ENCODE measurements at regions not wholly inside any gene's neighbourhood (a gene's known extent, or its start where the extent isn't known, plus 50 kb on each side); places are given as distances from the start of the nearest gene placed in this dataset.

DNA sequence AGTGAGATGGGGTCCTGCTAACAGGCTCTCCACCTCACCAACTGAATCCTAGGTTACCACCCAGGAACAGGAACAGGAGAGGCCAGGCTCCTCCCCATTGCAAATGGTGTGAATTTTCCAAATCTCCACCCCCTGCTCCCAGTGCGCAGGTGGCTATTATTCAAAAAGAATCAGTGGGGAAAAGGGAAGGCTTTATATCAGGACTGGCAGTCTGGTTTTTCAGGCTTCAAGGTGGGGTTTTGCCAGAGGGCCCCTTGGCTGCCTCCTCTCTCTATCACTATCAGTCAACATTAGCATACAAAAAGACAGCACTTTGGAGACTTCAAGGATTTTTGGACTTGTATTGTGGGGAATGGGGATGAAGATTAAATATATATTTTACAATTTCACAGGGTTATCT is 1817.6 kb upstream of the C9orf72 start:
- no peak for TF ChIP-seq POLR2A (IDR thresholded peaks at IDR 0.05)
- TF ChIP-seq, protein P1, sequence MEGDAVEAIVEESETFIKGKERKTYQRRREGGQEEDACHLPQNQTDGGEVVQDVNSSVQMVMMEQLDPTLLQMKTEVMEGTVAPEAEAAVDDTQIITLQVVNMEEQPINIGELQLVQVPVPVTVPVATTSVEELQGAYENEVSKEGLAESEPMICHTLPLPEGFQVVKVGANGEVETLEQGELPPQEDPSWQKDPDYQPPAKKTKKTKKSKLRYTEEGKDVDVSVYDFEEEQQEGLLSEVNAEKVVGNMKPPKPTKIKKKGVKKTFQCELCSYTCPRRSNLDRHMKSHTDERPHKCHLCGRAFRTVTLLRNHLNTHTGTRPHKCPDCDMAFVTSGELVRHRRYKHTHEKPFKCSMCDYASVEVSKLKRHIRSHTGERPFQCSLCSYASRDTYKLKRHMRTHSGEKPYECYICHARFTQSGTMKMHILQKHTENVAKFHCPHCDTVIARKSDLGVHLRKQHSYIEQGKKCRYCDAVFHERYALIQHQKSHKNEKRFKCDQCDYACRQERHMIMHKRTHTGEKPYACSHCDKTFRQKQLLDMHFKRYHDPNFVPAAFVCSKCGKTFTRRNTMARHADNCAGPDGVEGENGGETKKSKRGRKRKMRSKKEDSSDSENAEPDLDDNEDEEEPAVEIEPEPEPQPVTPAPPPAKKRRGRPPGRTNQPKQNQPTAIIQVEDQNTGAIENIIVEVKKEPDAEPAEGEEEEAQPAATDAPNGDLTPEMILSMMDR (IDR thresholded peaks at IDR 0.05) = no peak

All from lower leg skin (tissue), 3 donors.